Raji (cell line): ENCODE measurements at regions not wholly inside any gene's neighbourhood (a gene's known extent, or its start where the extent isn't known, plus 50 kb on each side); places are given as distances from the start of the nearest gene placed in this dataset.
A peak's percentile ranks its signal among the peaks of the same experiment; 100 is the strongest.

ENCODE experiments used
- POLR2A ChIP-seq: IDR thresholded peaks from 2 replicates; pipeline ENCODE4 v1.6.1; 2011; ENCODE audit warnings: low read depth, low read length, control low read depth; ENCODE audit not compliant: insufficient read depth

DNA sequence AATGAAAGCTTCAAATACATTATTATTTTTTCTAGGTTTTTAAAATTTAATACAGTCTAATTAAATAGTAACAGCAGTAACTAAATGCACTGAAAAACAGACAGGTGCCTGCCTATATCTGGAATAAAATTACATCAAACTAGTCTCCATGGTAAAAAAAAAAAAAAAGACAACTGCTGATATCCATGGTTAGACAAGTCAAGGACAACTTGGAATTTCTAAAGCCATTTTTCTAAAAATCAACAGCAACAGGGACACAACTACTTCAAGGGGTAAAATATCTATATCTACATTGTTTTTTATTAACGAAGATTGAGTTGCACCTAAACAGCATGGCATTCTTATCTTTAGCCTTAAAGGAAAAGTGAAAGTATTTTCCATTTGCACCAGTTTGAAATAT lies 74.7 kb upstream of the VPREB1 start:
- no peak for TF ChIP-seq POLR2A

DNA sequence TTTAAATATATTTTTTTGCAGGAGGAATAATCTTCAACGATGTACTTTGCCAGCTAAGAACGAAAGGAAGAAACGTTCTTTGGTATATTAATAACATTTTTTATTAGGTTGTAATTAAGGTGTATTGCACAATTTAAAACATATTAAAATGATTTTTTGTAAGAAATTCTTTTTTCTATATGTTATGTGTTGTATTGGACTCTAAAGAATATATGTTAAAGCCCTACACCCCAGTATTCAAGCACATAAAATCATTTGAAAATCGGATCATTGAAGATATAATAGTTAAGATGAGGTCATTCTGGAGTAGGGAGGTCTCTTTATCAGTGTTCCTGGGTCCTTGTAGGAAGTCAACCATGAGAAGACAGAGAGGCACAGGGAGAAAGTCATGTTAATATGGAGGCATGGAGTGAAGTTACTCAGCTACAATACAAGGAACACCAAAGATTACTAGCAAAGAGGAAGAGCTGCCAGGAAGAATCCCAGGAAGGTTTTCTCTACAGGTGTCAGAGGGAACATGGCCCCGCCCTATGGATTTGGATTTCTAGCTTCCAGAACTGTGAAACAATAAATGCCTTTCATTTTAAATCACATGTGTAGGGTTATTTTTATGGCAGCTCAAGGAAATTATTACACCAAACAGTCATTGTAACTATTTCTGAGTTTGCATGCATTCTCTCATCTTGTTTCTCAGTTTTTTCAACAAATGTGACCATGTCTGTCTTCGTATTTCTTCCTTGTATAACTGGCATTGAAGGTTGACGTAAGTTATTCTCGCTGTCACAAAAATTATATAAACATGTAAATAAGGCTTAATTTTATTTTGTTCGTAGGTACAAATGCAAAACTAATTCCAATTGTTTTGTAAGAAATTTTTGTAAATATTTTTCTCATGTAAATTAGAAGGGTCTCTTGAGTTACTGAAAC lies 75.4 kb upstream of the VPREB1 start:
- TF ChIP-seq POLR2A = no peak

DNA sequence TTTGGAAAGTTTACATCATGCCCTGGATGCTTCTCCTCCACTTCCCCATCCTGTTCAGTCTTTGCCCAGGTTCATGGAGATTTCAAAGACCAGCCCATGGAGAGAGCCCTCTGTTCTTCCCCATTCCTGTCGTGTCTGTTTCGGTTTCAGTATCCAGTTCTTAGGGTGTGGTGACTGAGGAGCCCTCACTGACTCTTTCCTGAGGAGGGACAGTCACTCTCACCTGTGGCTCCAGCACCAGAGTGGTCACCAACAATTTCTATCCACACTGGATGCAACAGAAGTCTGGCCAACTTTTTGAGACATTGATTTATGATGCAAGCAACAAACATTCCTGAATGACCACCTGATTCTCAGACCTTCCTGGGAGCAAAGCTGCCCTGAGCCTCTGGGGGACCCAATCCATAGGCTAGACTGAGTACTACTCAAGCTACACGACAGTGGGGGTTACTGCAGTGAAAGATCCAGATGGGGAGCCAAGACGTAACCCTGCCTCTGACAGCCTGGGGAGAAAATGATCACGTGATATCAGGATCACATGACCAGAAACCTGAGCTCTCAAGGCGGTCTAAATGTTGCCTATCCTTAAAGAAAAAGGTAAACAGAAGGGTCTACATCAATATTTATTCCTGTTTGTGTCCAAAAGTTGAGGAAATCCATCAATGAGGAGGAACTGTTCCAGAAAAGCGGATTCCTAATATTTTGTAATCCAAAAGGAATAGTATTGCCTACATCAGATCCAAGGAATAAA lies 76.2 kb upstream of the VPREB1 start:
- peak; percentile 53; the same call in 1 of the 2 replicates for TF ChIP-seq POLR2A

DNA sequence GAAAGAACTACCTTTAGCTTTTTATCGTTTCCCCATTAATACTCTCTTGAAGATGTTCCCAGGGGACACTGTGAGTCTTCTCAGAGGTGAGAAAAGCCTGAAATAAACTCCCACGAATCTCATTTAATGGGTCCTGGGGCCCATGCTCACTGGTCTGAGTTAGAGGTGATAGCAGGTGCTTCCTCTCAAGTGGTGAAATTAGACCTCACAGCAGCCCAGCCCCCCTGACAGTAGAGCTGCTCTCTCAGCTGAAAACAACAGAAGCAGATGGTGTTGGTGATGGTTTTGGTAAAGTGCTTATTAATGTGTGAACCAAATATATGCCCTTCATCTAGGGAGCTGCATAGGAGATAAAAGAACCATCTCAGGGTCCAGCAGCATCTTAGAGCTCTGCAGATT lies 76.8 kb upstream of the VPREB1 start:
- no peak for TF ChIP-seq POLR2A

DNA sequence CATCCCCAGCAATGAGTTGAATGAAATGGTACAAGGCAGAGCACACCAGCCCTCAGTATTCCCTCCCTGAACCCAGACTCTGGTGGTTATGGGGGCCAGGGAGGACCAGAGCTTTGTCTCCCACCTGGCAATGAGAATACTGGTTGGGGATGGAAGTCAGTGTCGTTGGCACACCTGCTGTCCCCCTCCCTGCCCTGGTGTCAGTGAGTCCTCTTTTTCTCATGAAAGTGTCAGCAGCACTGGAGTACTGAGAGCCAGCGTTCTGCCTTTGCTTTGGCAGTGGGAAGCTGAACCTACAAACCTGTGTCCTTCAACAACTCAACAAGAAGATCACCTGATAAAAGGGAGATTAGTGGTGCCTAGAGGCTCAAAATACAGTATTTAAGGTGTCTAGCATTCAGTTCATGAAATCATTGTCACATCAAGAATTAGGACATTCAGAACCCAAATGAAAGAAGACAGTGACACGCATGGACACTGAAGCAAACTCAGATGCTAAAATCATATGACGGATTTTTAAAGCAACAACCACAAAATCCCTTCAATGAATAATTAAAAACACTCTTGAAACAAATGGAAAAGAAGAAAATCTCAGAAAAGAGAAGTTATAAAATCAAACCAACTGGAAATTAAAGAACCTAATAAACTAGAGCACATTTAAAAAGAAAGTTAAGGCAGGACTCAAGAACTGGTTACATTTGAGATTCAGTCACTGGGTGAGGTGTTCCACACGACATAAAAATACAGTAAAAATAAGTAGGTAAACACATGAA lies 77.5 kb upstream of the VPREB1 start:
- TF ChIP-seq POLR2A = no peak

DNA sequence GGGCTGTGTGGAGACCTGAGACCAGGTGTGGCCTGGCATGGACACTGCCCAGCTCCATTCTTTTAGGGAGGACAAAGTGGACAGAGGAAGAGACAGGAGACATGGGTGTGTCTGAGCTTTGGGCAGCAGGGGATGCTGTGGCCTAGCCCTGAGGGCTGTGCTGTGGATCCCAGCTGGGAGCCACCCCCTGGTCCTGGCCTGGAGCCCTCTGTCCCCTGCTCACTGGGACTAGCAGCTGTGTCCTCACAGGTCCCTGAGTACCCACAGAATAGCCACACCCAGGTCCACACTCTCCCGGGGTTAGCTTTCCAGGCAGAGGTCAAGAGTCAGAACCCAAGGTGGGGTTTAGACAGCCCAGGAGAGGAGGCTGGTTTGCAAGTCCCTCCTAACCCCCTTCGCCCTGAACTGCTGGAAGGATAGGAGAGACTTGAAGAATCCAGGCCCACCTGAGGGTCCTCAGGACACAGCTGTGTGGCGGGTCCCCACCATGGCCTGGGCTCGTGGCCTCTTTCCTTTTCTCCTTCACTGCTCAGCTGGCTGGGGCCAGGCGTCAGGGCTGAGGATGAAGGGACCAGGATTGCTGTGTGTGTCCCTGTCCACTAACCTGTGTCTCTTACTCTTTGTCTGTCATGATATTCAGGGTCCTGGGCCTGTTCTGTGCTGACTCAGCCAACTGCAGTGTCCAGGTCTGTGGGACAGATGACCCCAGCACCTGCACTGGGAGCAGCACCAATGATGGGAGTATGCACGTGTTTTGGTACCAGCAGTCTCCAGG lies 78.5 kb upstream of the VPREB1 start:
- no peak; the same call in 1 of the 2 replicates for TF ChIP-seq POLR2A

DNA sequence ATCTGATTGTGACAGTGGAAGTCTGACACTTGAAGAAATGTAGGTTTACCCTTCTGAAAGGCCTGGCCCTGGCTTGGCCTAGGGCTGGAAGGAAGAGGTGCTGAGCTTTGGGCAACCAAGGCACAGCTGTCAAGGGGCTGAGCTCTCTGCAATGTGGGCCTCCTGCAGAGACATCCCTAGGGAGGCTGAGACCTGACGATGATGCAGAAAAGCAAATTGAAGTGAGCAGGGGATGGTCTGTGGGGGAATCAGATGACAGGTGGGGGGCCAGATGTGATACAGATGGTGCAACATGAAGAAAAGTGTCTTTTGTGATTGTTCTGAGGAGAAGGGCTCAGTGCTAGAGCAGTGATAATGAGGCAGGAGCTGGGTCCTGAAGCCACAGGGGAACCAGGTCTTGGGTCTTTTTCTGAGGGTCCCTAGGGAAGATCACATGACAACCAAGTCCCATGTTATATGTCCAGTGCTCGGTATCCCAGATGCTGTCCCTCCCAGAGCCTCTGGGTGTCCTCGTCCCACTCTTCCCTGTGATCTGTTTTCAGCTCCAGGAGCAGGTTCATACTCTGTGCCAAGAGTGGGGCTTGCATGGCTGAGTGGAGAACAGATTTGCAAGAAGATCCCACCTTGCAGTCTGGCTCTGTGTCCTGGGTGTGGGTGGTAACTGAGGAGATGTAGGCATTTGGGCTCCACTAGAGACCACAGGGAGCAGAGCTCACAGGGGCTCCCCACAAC lies 79.9 kb upstream of the VPREB1 start:
- 0 out of 2 replicates have a peak, but pooled peaks have one; percentile 26 for TF ChIP-seq POLR2A

DNA sequence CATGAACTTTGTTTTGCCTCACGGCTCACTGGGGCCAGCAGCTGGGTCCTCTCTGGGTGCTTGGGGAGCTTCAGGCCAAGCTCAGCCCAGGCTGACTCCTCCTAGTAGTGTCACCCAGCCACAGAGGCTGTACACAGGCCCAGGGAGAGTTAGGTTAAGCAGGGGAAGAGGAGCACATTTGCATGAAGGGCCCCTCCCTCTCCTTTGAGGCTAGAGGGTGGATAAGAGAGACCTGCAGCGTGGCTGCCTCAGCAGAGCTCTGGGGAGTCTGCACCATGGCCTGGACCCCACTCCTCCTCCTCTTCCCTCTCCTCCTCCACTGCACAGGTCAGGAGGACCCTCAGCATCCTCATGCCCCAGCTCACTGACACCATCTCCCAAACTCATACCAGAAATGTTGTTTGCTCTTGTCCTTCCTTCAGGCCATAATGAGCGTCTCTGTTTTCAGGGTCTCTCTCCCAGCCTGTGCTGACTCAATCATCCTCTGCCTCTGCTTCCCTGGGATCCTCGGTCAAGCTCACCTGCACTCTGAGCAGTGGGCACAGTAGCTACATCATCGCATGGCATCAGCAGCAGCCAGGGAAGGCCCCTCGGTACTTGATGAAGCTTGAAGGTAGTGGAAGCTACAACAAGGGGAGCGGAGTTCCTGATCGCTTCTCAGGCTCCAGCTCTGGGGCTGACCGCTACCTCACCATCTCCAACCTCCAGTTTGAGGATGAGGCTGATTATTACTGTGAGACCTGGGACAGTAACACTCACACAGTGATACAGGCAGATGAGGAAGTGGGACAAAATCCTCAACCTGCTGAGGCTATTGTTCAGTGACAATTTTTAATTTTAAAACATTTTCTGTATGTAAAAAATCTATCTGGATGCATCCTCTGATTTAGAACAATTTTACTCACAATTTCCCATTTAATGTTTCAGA lies 82.4 kb upstream of the VPREB1 start:
- TF ChIP-seq POLR2A = peak; percentile 100

DNA sequence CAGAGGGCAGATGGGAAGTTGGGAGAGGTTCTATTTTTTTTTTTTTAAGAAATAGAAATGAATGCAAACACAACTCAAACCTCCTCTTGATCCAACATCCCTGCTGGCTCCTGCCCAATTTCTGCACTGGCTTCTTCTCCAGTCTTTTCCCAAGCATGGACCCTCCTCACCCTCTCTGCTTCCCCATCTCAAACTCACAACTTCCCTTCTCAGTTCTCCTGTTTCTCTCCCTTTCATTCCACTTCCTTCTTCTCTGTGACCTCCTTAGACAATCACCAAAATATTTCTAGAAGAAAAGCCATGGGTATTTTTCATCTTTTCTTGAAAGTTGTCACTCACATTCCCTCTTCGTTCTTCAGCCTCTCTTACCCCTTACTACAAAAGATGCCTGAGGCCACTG lies 85.2 kb upstream of the VPREB1 start:
- TF ChIP-seq POLR2A = no peak

DNA sequence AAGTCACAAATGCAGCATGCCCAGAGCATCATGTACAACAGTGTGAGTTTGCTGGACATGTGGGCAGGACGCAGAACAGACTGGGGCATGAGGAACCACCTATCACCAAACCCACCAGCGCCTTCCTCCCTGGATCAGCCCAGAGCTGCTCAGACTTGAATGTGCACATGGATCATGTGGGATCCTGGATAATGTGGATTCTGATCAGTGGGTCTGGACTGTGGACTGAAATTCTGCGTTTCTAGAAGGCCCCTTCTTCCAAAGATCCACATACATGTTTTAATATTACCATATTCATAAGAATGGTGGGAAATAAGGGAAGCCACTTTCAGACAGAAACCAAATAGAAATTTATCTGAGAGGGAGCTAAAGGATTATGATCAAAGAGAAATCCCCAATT lies 85.6 kb upstream of the VPREB1 start:
- no peak for TF ChIP-seq POLR2A

DNA sequence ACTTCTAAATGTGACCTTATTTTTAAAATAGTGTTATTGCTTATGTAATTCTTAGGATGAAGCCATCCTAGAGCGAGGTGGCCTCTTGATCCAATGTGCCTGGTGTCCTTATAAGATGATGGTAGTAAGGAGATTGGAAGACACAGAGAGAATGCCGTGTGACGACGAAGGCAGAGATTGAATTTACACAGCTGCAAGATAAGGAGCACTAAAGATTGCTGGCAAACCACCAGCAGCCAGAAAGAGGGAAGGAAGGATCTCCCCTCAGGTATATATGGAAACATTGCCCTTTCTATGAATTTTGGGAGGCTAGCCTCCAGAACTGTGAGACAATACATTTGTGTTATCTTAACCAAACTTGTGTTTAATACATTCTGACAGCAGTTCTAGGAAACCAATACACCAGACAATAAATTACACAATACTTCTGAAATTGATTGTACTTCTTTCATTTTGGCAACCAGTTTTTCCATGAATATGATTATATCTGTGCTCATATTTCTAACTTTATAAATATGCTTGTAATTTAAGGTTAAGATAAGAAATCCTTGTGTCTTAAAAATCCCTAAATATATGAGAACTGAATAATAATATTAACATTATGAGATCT lies 86.3 kb upstream of the VPREB1 start:
- TF ChIP-seq POLR2A = no peak

DNA sequence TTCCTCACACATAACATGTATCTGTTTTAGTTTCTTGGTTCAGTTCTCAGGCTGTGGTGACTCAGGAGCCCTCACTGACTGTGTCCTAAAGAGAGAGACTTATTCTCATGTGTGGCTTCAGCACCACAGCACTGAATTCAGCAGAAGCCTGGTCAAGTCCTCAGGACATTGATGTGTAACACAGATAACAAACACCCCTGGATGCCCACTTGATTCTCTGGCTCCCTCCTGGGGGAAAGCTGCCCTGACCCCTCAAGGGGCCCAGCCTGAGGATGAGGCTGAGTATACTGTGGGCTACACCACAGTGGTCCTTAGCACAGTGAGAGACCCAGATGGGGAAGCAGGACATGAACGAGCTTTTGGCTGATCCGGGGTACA lies 87.2 kb upstream of the VPREB1 start:
- TF ChIP-seq POLR2A = no peak; the same call in 1 of the 2 replicates

DNA sequence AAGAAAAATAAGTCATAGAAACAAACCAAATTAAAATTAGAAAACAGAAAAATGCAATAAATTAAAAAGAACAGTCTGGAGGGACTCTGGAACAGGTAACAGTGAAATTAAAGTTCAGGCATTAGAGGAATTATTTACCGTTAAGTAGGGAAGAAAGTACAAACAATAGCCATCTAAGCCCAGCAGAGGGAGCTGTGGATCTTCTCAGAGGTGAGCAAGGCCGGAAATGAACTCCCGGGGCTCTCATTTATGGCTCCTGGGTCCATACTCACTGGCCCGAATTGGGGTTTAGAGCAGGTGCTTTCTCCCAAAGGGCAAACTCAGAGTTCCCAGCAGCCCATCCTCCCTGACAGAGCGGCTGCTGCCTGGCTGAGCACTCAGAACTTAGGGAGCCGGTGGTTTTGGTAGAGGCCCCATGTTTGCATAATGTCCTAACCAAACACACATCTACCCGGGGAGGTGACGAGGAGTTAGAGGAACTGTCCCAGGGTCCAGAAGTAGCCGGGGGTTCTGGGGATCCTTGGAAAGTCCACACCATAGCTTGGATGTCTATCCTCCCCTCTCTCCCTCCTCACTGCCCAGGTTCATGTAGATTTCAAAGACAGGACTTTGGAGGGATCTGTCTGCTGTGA lies 87.8 kb upstream of the VPREB1 start:
- TF ChIP-seq POLR2A = peak; percentile 35; the same call in 1 of the 2 replicates
